ENCODE measurements at regions not wholly inside any gene's neighbourhood (a gene's known extent, or its start where the extent isn't known, plus 50 kb on each side); places are given as distances from the start of the nearest gene placed in this dataset.

- TF ChIP-seq CTCF (IDR thresholded peaks at IDR 0.05; ENCODE audit: control insufficient read depth, extremely low read depth, insufficient read depth) = no peak
- DNase-seq (ENCODE audit: low read depth) = no peak
- no peak overlapping the region for H3K4me3 ChIP-seq (ENCODE audit: low read depth, low read length)
Observed at GRCh38 chr20:22802296-22802695, 217.9 kb upstream of the FOXA2 start.

- H3K4me3 ChIP-seq (ENCODE audit: low read depth, low read length) = no peak overlapping the region
- no peak for TF ChIP-seq CTCF (IDR thresholded peaks at IDR 0.05; ENCODE audit: control insufficient read depth, extremely low read depth, insufficient read depth)
- DNase-seq (ENCODE audit: low read depth) = no peak
Observed at GRCh38 chr20:22805219-22805618, 220.8 kb upstream of the FOXA2 start.

- TF ChIP-seq CTCF (IDR thresholded peaks at IDR 0.05; ENCODE audit: control insufficient read depth, extremely low read depth, insufficient read depth) = no peak
- no peak overlapping the region for H3K4me3 ChIP-seq (ENCODE audit: low read depth, low read length)
- no peak for DNase-seq (ENCODE audit: low read depth)
Observed at GRCh38 chr20:22805996-22806395, 221.6 kb upstream of the FOXA2 start.

- no peak overlapping the region for H3K4me3 ChIP-seq (ENCODE audit: low read depth, low read length)
- 0 out of 2 replicates have a peak, but pooled peaks have one; percentile 2 for TF ChIP-seq CTCF (IDR thresholded peaks at IDR 0.05; ENCODE audit: control insufficient read depth, extremely low read depth, insufficient read depth)
- DNase-seq (ENCODE audit: low read depth) = no peak
Observed at GRCh38 chr20:22807045-22807444, 222.7 kb upstream of the FOXA2 start.

- H3K4me3 ChIP-seq (ENCODE audit: low read depth, low read length) = no peak overlapping the region
- TF ChIP-seq CTCF (IDR thresholded peaks at IDR 0.05; ENCODE audit: control insufficient read depth, extremely low read depth, insufficient read depth) = no peak
- peak; percentile 82 for DNase-seq (ENCODE audit: low read depth)
Observed at GRCh38 chr20:22807646-22808244, 223.4 kb upstream of the FOXA2 start.

DNA sequence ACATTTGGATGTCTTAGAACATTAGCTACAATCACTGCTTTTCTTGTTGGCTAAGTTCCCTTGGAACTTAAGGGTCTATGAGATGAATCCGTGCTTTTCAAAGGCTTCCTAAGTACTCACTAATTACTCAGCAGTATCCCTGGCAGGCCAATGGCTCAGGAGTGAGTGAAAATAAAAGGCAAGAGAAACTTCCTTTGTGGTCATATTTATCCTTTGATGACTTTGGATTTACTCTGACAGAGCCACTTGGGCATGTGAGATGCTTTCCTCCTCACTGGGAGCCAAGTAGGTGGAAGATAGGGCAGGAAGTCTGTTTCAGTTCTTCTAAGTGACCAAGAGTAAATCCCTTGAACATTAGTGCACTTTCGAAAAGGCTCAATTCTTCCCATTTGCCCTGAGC is 224.3 kb upstream of the FOXA2 start:
- TF ChIP-seq CTCF (IDR thresholded peaks at IDR 0.05; ENCODE audit: control insufficient read depth, extremely low read depth, insufficient read depth) = no peak
- no peak for DNase-seq (ENCODE audit: low read depth)
- no peak overlapping the region for H3K4me3 ChIP-seq (ENCODE audit: low read depth, low read length)

- no peak for DNase-seq (ENCODE audit: low read depth)
- no peak overlapping the region for H3K4me3 ChIP-seq (ENCODE audit: low read depth, low read length)
- no peak for TF ChIP-seq CTCF (IDR thresholded peaks at IDR 0.05; ENCODE audit: control insufficient read depth, extremely low read depth, insufficient read depth)
Observed at GRCh38 chr20:22810030-22810429, 225.1 kb upstream of the SSTR4 start.
